ENCODE measurements at regions not wholly inside any gene's neighbourhood (a gene's known extent, or its start where the extent isn't known, plus 50 kb on each side); places are given as distances from the start of the nearest gene placed in this dataset.

GRCh38 chr17:36862116-36862920 lies 75.0 kb upstream of the LHX1 start:
- no peak for DNase-seq
- Histone ChIP-seq H3K9me3 (no peaks in the 10 kb centered on the region), H3K36me3 (no peaks in the 10 kb centered on the region), H3K4me3 (replicated peaks in 1 of 3) (no peak overlapping the region), H3K4me1 (no peaks in the 10 kb centered on the region), H3K27me3 (no peaks in the 10 kb centered on the region), H3K27ac (no peak overlapping the region)
- intact Hi-C loops (cut with DNase I) = no loop called here
- TF ChIP-seq CTCF (IDR thresholded peaks at IDR 0.05) (no peak), POLR2A (IDR thresholded peaks at IDR 0.05) (no peak)
- 77 to 83% methylated on average over 13 to 14 of the region's 14 CpGs for WGBS, 2 donors

- Histone ChIP-seq H3K27ac (no peak overlapping the region), H3K4me3 (replicated peaks in 1 of 3) (no peak overlapping the region), H3K36me3 (no peaks in the 10 kb centered on the region), H3K9me3 (no peaks in the 10 kb centered on the region), H3K4me1 (no peaks in the 10 kb centered on the region), H3K27me3 (no peaks in the 10 kb centered on the region)
- 87 to 92% methylated on average over 6 of the region's 6 CpGs for WGBS, 2 donors
- intact Hi-C loops (cut with DNase I) = no loop called here
- TF ChIP-seq POLR2A (IDR thresholded peaks at IDR 0.05) (no peak), CTCF (IDR thresholded peaks at IDR 0.05) (no peak)
- DNase-seq = no peak
Measured at GRCh38 chr17:36863131-36863530, 74.1 kb upstream of the LHX1 start.

- WGBS, 2 donors = 74 to 77% methylated on average over 21 of the region's 21 CpGs
- no peak for DNase-seq
- no peak overlapping the region for H3K27ac ChIP-seq
- intact Hi-C loops (cut with DNase I) = no loop called here
- TF ChIP-seq POLR2A (IDR thresholded peaks at IDR 0.05) (no peak), CTCF (IDR thresholded peaks at IDR 0.05) (no peak)
- no peaks in the 10 kb centered on the region for H3K4me1 ChIP-seq
- no peaks in the 10 kb centered on the region for H3K36me3 ChIP-seq
- no peaks in the 10 kb centered on the region for H3K9me3 ChIP-seq
- H3K4me3 ChIP-seq (replicated peaks in 1 of 3) = no peak overlapping the region
- H3K27me3 ChIP-seq = no peaks in the 10 kb centered on the region
Measured at GRCh38 chr17:36863676-36864612, 73.3 kb upstream of the LHX1 start.

- Histone ChIP-seq H3K4me3 (replicated peaks in 1 of 3) (no peak overlapping the region), H3K27ac (no peak overlapping the region), H3K9me3 (no peaks in the 10 kb centered on the region), H3K36me3 (no peaks in the 10 kb centered on the region), H3K27me3 (no peaks in the 10 kb centered on the region), H3K4me1 (no peaks in the 10 kb centered on the region)
- intact Hi-C loops (cut with DNase I) = no loop called here
- 83 to 85% methylated on average over 11 of the region's 11 CpGs for WGBS, 2 donors
- TF ChIP-seq CTCF (IDR thresholded peaks at IDR 0.05) = no peak
- TF ChIP-seq POLR2A (IDR thresholded peaks at IDR 0.05) = no peak
- DNase-seq = no peak
Measured at GRCh38 chr17:36864827-36865430, 72.3 kb upstream of the LHX1 start.

Measured in thyroid gland (tissue), 4 donors.